AG04450 (cell line): ENCODE measurements at regions not wholly inside any gene's neighbourhood (a gene's known extent, or its start where the extent isn't known, plus 50 kb on each side); places are given as distances from the start of the nearest gene placed in this dataset.

ENCODE experiments used
- CTCF ChIA-PET: fragments of 300-600, 350-600 bp; formaldehyde crosslinking; extraction: SDS; loops from one replicate; lab custom pipeline; 2022; ENCODE audit warnings: antibody characterized with exemption, inconsistent platforms; lab: Charles Lee
- POLR2A ChIA-PET: fragments of 350-600 bp; formaldehyde crosslinking; extraction: SDS; loops from one replicate; lab custom pipeline; 2021; ENCODE audit warnings: antibody characterized with exemption, inconsistent platforms; lab: Yijun Ruan, JAX
- DNase-seq: peaks from one replicate; pipeline ENCODE4 v3.0.0-alpha.2; 2011; ENCODE audit warnings: low read depth, low spot score
- H3K27ac ChIP-seq: one replicate; pipeline ENCODE4 v1.5.1; 2012; ENCODE audit warnings: low read depth, low read length, control low read depth
- H3K27me3 ChIP-seq: one replicate; pipeline ENCODE4 v1.6.0; 2012; ENCODE audit warnings: low read length; ENCODE audit not compliant: control insufficient read depth, insufficient read depth
- H3K4me3 ChIP-seq: 2 replicates; pipeline ENCODE4 v1.5.1; 2011; ENCODE audit warnings: mild to moderate bottlenecking, low read depth, low read length, control low read depth
- H3K9me3 ChIP-seq: 2 replicates; pipeline ENCODE4 v1.5.1; 2012; ENCODE audit warnings: low read length; ENCODE audit not compliant: control insufficient read depth, insufficient read depth
- TF ChIP-seq, protein P1 (sequence below): IDR thresholded peaks from 2 replicates; pipeline ENCODE4 v1.5.1; 2011; ENCODE audit warnings: low read depth, low read length, control low read depth, inconsistent platforms

DNA sequence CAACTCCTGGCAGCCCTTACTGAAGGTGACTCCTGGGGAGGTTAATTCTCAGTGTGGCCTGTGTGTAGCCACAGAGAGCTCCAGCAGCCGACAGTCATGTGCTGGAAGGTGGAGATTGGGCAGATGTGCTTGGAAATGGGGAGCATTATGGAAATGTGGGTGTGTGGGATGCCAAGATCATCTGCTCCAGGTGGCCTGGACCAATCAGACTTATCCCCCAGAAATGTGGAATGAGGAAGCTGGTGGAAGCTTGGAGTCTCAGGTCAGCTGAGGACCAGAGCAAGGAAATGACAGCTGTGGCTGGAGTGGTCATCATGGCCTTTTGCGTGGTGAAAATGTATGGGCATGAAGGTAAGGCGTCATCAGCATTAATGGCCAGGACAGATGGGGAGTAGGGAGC lies 234.0 kb downstream of the MIAT start:
- no peak overlapping the region for H3K27ac ChIP-seq
- ChIA-PET POLR2A (no interaction called here), CTCF (no interaction called here)
- TF ChIP-seq, protein P1, sequence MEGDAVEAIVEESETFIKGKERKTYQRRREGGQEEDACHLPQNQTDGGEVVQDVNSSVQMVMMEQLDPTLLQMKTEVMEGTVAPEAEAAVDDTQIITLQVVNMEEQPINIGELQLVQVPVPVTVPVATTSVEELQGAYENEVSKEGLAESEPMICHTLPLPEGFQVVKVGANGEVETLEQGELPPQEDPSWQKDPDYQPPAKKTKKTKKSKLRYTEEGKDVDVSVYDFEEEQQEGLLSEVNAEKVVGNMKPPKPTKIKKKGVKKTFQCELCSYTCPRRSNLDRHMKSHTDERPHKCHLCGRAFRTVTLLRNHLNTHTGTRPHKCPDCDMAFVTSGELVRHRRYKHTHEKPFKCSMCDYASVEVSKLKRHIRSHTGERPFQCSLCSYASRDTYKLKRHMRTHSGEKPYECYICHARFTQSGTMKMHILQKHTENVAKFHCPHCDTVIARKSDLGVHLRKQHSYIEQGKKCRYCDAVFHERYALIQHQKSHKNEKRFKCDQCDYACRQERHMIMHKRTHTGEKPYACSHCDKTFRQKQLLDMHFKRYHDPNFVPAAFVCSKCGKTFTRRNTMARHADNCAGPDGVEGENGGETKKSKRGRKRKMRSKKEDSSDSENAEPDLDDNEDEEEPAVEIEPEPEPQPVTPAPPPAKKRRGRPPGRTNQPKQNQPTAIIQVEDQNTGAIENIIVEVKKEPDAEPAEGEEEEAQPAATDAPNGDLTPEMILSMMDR = no peak
- no peaks in the 10 kb centered on the region for H3K27me3 ChIP-seq
- no peaks in the 10 kb centered on the region for H3K9me3 ChIP-seq
- no peak for DNase-seq
- H3K4me3 ChIP-seq = no peak overlapping the region

DNA sequence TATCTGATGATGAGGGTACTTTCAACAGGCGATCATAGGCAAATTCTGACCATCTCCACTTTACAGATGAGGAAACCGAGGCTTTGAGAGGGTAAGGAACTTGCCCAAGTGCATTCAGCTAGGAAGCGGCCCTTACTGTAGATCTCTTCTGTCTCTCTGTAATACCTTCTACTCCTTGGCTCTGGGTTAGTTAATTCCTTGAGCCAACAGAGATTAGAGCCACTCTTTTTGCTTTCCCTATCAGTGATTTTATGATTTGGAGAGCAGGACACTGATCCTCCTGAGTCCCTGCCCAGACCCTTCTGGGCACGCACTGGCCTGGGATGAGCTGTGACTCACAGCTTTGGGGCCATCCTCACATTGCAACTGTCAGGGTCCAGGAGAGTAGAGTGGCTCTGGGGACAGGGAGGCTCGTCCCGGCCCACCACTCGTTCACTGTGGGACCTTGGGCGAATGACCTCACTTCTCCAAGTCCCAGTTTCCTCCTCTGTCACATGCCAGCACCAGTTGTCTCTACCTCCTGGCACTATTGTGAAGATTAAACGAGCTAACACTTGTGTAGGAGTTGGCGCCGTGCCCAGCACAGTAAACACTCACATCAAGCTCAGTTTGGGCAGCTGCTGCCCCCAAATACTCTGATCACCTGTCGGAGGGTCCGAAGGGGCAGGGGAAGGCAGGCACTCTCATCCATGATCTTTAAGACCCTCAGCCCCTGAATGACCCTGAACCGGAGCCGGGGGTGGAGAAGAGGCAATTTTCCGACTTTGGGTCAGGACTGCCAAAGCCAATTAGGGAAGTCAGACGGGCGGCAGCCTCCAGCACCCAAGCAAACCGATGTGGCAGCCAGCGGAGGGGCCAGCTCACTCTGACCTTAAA lies 235.0 kb downstream of the MIAT start:
- Histone ChIP-seq H3K4me3 (no peak overlapping the region), H3K9me3 (no peaks in the 10 kb centered on the region), H3K27me3 (no peaks in the 10 kb centered on the region), H3K27ac (no peak overlapping the region)
- ChIA-PET CTCF (no interaction called here), POLR2A (no interaction called here)
- DNase-seq = no peak
- TF ChIP-seq, protein P1 = no peak

DNA sequence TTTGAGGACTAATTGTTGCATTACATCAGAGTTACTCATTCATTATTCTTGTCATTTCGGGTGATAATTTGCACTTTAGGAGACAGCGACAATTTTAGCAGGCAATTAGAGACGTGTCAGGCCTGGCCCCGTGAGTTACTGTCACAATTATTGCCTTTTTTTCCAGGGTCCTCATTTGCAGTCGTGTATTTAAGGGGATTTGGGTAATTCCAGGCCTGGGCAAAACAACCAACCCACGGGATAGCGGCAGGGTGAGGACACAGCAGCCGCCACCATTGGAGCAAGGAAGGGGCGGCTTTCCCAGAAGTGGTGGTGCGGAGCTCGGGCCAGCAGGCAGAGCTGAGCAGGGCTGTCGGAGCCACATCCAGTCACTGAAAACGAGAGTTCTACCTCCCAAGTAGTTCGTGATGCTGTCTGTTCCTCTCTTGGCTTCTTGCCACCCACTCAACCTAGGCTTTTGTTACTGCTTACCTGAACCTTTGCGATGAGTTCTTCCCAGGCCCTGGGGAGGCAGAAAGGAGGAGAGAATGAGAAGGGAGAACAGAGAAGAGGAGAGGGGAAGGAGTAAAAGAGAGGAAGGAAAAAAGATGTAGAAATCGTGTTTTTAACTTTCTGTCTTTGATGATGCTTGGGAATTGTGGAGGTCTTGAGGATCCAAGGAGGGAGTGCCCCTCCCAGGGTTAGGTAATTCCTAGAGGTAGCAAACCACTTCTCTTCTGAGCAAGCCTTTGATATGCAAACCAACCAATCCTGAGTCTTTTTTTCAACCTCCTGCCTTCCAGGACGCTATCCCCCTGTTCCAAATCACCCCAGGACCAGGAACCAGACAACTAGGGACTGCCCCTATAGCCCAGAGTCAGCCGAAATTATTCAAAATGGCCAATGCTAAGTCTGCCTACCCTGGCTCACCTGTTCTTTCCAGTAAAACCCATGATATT lies 236.1 kb downstream of the MIAT start:
- no peak overlapping the region for H3K27ac ChIP-seq
- POLR2A ChIA-PET = no interaction called here
- H3K9me3 ChIP-seq = no peaks in the 10 kb centered on the region; the same call in 1 of the 2 replicates
- no peaks in the 10 kb centered on the region for H3K27me3 ChIP-seq
- H3K4me3 ChIP-seq = no peak overlapping the region
- TF ChIP-seq, protein P1 = no peak
- no peak for DNase-seq
- CTCF ChIA-PET = no interaction called here

DNA sequence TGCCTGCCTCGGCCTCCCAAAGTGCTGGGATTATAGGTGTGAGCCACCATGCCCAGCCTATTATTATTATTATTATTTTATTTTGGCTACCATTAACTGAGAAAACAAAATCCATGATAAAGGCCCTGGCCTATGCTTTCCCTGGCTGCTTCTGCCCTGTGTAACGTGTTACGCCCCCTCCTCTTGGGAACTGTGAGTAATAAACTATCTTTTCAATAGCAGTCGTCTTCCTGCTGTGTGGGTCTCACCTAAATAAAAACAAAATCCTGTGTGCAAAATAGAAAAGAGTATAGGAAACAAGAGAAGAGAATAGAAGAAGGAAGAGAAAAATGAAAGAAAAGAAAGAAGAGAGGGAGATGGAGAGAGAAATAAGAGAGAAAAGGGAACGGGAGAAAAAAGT lies 237.0 kb downstream of the MIAT start:
- Histone ChIP-seq H3K27ac (no peak overlapping the region), H3K9me3 (no peaks in the 10 kb centered on the region; the same call in 1 of the 2 replicates), H3K4me3 (no peak overlapping the region), H3K27me3 (no peaks in the 10 kb centered on the region)
- CTCF ChIA-PET = no interaction called here
- POLR2A ChIA-PET = no interaction called here
- TF ChIP-seq, protein P1 = no peak
- DNase-seq = no peak
